Esophagus squamous epithelium (tissue), 4 donors: ENCODE measurements at regions not wholly inside any gene's neighbourhood (a gene's known extent, or its start where the extent isn't known, plus 50 kb on each side); places are given as distances from the start of the nearest gene placed in this dataset.

Experiments
- POLR2A ChIP-seq, 4 donors: fragments of 450-650 bp; IDR thresholded peaks; one replicate each; pipeline ENCODE4 v1.6.1; 2017; ENCODE audit warnings: antibody characterized with exemption in 4 of 4, mild to moderate bottlenecking in 4 of 4, moderate library complexity in 3 of 4
- TF ChIP-seq, protein P1 (sequence below), 6 experiments: fragments of 450-650 bp in 4 of 6; fragments of 200-600 bp in 2 of 6; sonication (generic) in 2 of 6; IDR thresholded peaks; one replicate each; pipeline ENCODE4 v1.5.1; 2016 to 2019; ENCODE audit warnings: antibody characterized with exemption in 6 of 6, mild to moderate bottlenecking in 4 of 6, moderate library complexity in 4 of 6

DNA sequence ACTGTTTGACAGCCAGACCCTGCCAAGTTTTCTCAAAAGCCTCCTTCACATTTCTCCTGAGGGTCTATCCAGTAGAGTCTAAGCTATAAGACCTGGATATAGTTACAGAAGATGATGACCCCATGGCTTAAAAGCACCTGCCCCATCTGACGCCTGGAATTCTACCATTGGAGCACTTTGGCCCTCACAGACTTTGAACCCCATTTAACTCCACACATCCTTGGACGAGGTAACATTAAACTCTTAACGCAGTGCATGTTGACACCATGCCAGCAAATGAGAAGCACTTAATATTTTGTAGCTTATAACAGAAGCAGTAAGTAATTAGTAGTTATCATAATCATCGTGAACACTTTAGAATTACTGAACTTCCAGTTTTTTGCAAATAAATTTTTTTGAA is 61.9 kb upstream of the SMNDC1 start:
- TF ChIP-seq, protein P1, sequence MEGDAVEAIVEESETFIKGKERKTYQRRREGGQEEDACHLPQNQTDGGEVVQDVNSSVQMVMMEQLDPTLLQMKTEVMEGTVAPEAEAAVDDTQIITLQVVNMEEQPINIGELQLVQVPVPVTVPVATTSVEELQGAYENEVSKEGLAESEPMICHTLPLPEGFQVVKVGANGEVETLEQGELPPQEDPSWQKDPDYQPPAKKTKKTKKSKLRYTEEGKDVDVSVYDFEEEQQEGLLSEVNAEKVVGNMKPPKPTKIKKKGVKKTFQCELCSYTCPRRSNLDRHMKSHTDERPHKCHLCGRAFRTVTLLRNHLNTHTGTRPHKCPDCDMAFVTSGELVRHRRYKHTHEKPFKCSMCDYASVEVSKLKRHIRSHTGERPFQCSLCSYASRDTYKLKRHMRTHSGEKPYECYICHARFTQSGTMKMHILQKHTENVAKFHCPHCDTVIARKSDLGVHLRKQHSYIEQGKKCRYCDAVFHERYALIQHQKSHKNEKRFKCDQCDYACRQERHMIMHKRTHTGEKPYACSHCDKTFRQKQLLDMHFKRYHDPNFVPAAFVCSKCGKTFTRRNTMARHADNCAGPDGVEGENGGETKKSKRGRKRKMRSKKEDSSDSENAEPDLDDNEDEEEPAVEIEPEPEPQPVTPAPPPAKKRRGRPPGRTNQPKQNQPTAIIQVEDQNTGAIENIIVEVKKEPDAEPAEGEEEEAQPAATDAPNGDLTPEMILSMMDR (IDR thresholded peaks at IDR 0.05), result no peak
- no peak for TF ChIP-seq POLR2A (IDR thresholded peaks at IDR 0.05)
